ENCODE measurements at regions not wholly inside any gene's neighbourhood (a gene's known extent, or its start where the extent isn't known, plus 50 kb on each side); places are given as distances from the start of the nearest gene placed in this dataset.

- TF ChIP-seq, protein P1, sequence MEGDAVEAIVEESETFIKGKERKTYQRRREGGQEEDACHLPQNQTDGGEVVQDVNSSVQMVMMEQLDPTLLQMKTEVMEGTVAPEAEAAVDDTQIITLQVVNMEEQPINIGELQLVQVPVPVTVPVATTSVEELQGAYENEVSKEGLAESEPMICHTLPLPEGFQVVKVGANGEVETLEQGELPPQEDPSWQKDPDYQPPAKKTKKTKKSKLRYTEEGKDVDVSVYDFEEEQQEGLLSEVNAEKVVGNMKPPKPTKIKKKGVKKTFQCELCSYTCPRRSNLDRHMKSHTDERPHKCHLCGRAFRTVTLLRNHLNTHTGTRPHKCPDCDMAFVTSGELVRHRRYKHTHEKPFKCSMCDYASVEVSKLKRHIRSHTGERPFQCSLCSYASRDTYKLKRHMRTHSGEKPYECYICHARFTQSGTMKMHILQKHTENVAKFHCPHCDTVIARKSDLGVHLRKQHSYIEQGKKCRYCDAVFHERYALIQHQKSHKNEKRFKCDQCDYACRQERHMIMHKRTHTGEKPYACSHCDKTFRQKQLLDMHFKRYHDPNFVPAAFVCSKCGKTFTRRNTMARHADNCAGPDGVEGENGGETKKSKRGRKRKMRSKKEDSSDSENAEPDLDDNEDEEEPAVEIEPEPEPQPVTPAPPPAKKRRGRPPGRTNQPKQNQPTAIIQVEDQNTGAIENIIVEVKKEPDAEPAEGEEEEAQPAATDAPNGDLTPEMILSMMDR (conservative IDR thresholded peaks at IDR 0.05; ENCODE audit: low read depth in 2 of 2) = no peak
- TF ChIP-seq EZH2 (IDR thresholded peaks at IDR 0.05; ENCODE audit: low read depth, unreplicated experiment) = no peak
Observed at GRCh38 chr4:134337574-134337973, 136.0 kb upstream of the PABPC4L start.
